CD4-positive, alpha-beta T cell (primary cell): ENCODE measurements at regions not wholly inside any gene's neighbourhood (a gene's known extent, or its start where the extent isn't known, plus 50 kb on each side); places are given as distances from the start of the nearest gene placed in this dataset.

Experiments
- ATAC-seq: fragments of 200-7000 bp; cut with Tn5 transposase; one replicate; pipeline ENCODE4 v1.10.0; 2022; ENCODE audit warnings: mild to moderate bottlenecking; ENCODE audit not compliant: poor library complexity
- CTCF ChIA-PET: fragments of 350-600 bp; sonication (Branson Sonifier 250); formaldehyde crosslinking; loops from one replicate; lab custom pipeline; 2021; ENCODE audit warnings: antibody characterized with exemption, inconsistent platforms; lab: Charles Lee
- POLR2A ChIA-PET: fragments of 350-600 bp; sonication (Branson Sonifier 250); formaldehyde crosslinking; loops from one replicate; lab custom pipeline; 2021; ENCODE audit warnings: antibody characterized with exemption, inconsistent platforms; lab: Charles Lee
- DNase-seq, 14 experiments: peaks; one replicate each; pipeline ENCODE4 v3.0.0-alpha.2; 2013 to 2020; ENCODE audit warnings: mixed read lengths in 2 of 14
- H3K27ac ChIP-seq, 2 donors: one replicate each; pipeline versions ENCODE4 v1.5.1 to v1.7.0; 2013; ENCODE audit warnings: low read length in 2 of 2, low read depth in 1 of 2, mild to moderate bottlenecking in 1 of 2
- H3K27me3 ChIP-seq, 2 experiments: 1 replicate in 1 of 2; 2 replicates in 1 of 2; pipeline versions ENCODE4 v1.6.1 to v1.7.0; 2013; ENCODE audit warnings: low read length in 2 of 2, control low read depth in 1 of 2, mild to moderate bottlenecking in 1 of 2, moderate library complexity in 1 of 2; ENCODE audit not compliant: insufficient read depth in 2 of 2, control insufficient read depth in 1 of 2
- H3K36me3 ChIP-seq: one replicate; pipeline ENCODE4 v1.6.1; 2013; ENCODE audit warnings: low read length, control low read depth; ENCODE audit not compliant: insufficient read depth
- H3K4me1 ChIP-seq: one replicate; pipeline ENCODE4 v1.6.1; 2013; ENCODE audit warnings: low read length, control low read depth; ENCODE audit not compliant: insufficient read depth
- H3K4me3 ChIP-seq: one replicate; pipeline ENCODE4 v1.5.1; 2013; ENCODE audit warnings: mild to moderate bottlenecking, low read length, moderate library complexity
- H3K9me3 ChIP-seq, 2 experiments: 1 replicate in 1 of 2; 2 replicates in 1 of 2; pipeline versions ENCODE4 v1.6.1 to v1.7.0; 2013; ENCODE audit warnings: low read length in 2 of 2, mild to moderate bottlenecking in 2 of 2, control low read depth in 1 of 2, moderate library complexity in 1 of 2; ENCODE audit not compliant: control insufficient read depth in 1 of 2, insufficient read depth in 1 of 2
- H3K27ac Mint-ChIP-seq: one replicate; pipeline ENCODE4 v1.8.0; 2020; ENCODE audit warnings: mixed read lengths
- H3K27me3 Mint-ChIP-seq: one replicate; pipeline ENCODE4 v1.8.0; 2021; ENCODE audit warnings: mixed read lengths
- H3K36me3 Mint-ChIP-seq: one replicate; pipeline ENCODE4 v1.8.0; 2021; ENCODE audit warnings: low read depth, mixed read lengths
- H3K4me1 Mint-ChIP-seq: one replicate; pipeline ENCODE4 v1.8.0; 2021; ENCODE audit warnings: low read depth, mixed read lengths
- H3K4me3 Mint-ChIP-seq: one replicate; pipeline ENCODE4 v1.8.0; 2020; ENCODE audit warnings: mild to moderate bottlenecking, mixed read lengths
- H3K9me3 Mint-ChIP-seq: one replicate; pipeline ENCODE4 v1.8.0; 2020; ENCODE audit warnings: mixed read lengths
- CTCF ChIP-seq: fragments of 200-600 bp; IDR thresholded peaks from one replicate; pipeline ENCODE4 v1.8.0; 2022; ENCODE audit warnings: antibody characterized with exemption, mild to moderate bottlenecking
- intact Hi-C, 2 experiments: fragments of 100-400 bp; cut with DNase I in 1 of 2; cut with micrococcal nuclease in 1 of 2; formaldehyde crosslinking; loops; one replicate each; pipeline versions ENCODE4 v1.15.1 to v1.9.0; 2023 to 2025; cut with DNase I, micrococcal nuclease

DNA sequence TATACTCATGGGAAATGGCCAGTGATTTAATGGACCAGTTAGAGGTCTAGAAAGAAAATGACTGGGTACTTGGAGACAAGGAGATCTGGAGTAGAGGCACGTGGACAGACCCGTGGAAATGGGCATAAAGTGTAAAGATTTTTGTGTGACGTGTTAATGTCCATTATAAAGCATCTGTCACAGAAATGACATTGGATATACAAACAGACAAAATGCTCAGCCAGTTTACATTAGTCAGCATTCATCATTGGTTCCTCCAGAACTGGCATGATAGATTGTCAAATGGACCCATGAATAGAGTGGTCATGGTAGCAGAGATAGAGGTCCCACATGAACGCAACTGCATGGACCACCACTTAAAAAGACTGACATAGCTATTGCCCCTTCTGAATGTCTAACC, 144.1 kb upstream of the GALNT15 start:
- no peak for TF ChIP-seq CTCF
- no peaks in the 10 kb centered on the region for H3K9me3 ChIP-seq
- no peak overlapping the region for H3K27ac ChIP-seq
- H3K27ac Mint-ChIP-seq, result no peak overlapping the region
- intact Hi-C loops, result no loop called here
- ChIA-PET POLR2A (no interaction called here), CTCF (no interaction called here)
- peaks cover 0 to 4% of the 10 kb centered on the region in 2 experiments for H3K27me3 ChIP-seq
- ATAC-seq, result no peak
- H3K4me3 ChIP-seq, result no peak overlapping the region
- no peaks in the 10 kb centered on the region for H3K36me3 ChIP-seq
- H3K4me1 Mint-ChIP-seq, result no peaks in the 10 kb centered on the region
- DNase-seq, result no peak
- no peaks in the 10 kb centered on the region for H3K4me1 ChIP-seq
- H3K9me3 Mint-ChIP-seq, result no peaks in the 10 kb centered on the region
- no peaks in the 10 kb centered on the region for H3K36me3 Mint-ChIP-seq
- peaks cover 7% of the 10 kb centered on the region for H3K27me3 Mint-ChIP-seq
- no peak overlapping the region for H3K4me3 Mint-ChIP-seq

GRCh38 chr3:16031434-16031833, 143.0 kb upstream of the GALNT15 start:
- no peaks in the 10 kb centered on the region for H3K4me1 ChIP-seq
- H3K4me3 ChIP-seq, result no peak overlapping the region
- Mint-ChIP-seq H3K4me3 (no peak overlapping the region), H3K36me3 (no peaks in the 10 kb centered on the region), H3K27ac (no peak overlapping the region), H3K9me3 (no peaks in the 10 kb centered on the region), H3K4me1 (no peaks in the 10 kb centered on the region), H3K27me3 (peaks cover 7% of the 10 kb centered on the region)
- ChIA-PET CTCF (interaction anchor here (0.7 kb wide), 1 partner anchor 1634 kb away, joined by 3 read pairs; no protein-coding TSS in a partner anchor), POLR2A (no interaction called here)
- no peak for ATAC-seq
- TF ChIP-seq CTCF, result no peak
- no peak for DNase-seq
- H3K36me3 ChIP-seq, result no peaks in the 10 kb centered on the region
- H3K27me3 ChIP-seq, result peaks cover 0 to 4% of the 10 kb centered on the region in 2 experiments
- no peaks in the 10 kb centered on the region for H3K9me3 ChIP-seq
- H3K27ac ChIP-seq, result no peak overlapping the region
- intact Hi-C loops, result no loop called here

GRCh38 chr3:16033889-16034687, 140.4 kb upstream of the GALNT15 start:
- H3K4me3 Mint-ChIP-seq, result no peak overlapping the region
- POLR2A ChIA-PET, result no interaction called here
- no peaks in the 10 kb centered on the region for H3K4me1 ChIP-seq
- no peaks in the 10 kb centered on the region for H3K36me3 ChIP-seq
- DNase-seq (no peak), ATAC-seq (no peak)
- no peaks in the 10 kb centered on the region for H3K36me3 Mint-ChIP-seq
- H3K4me1 Mint-ChIP-seq, result no peaks in the 10 kb centered on the region
- no peak for TF ChIP-seq CTCF
- H3K27ac ChIP-seq, result no peak overlapping the region
- peaks cover 7% of the 10 kb centered on the region for H3K27me3 Mint-ChIP-seq
- H3K4me3 ChIP-seq, result no peak overlapping the region
- H3K9me3 ChIP-seq, result no peaks in the 10 kb centered on the region
- H3K27me3 ChIP-seq, result peaks cover 0 to 4% of the 10 kb centered on the region in 2 experiments
- no peaks in the 10 kb centered on the region for H3K9me3 Mint-ChIP-seq
- no peak overlapping the region for H3K27ac Mint-ChIP-seq
- CTCF ChIA-PET, result no interaction called here
- intact Hi-C loops, result no loop called here
